Endothelial cell of umbilical vein (primary cell): ENCODE measurements at regions not wholly inside any gene's neighbourhood (a gene's known extent, or its start where the extent isn't known, plus 50 kb on each side); places are given as distances from the start of the nearest gene placed in this dataset.

ENCODE experiments used
- BruUV-seq: library from RNA; stranded (reverse); fragments of 400-500 nt; replicated peaks from 2 replicates; lab custom pipeline; 2021; lab: Mats Ljungman, UMichigan
- CTCF ChIA-PET: fragments of 300-600, 350-600 bp; sonication (Branson Sonifier 250); formaldehyde crosslinking; loops from one replicate; lab custom pipeline; 2021; ENCODE audit warnings: antibody characterized with exemption, inconsistent platforms; lab: Charles Lee
- POLR2A ChIA-PET: fragments of 300-600, 350-600 bp; sonication (Branson Sonifier 250); formaldehyde crosslinking; loops from one replicate; lab custom pipeline; 2021; ENCODE audit warnings: antibody characterized with exemption, inconsistent platforms; lab: Charles Lee
- DNase-seq: peaks from one replicate; pipeline ENCODE4 v3.0.0-alpha.2; 2011; ENCODE audit warnings: low read depth, low spot score
- FAIRE-seq: peaks from 2 replicates; lab custom pipeline; 2011; peaks lifted over from hg19 to GRCh38; lab: Jason Lieb, UNC
- H2AFZ ChIP-seq: 2 replicates; pipeline ENCODE4 v1.6.0; 2012; ENCODE audit warnings: low read depth, low read length, control low read depth, inconsistent platforms
- H3K27ac ChIP-seq: 2 replicates; pipeline ENCODE4 v1.5.1; 2011; ENCODE audit warnings: low read depth, mild to moderate bottlenecking, control low read depth, low read length, moderate library complexity; ENCODE audit not compliant: insufficient read depth
- H3K27me3 ChIP-seq, 2 experiments: 2 replicates each; pipeline versions ENCODE4 v1.6.0 to v1.6.1; 2011; ENCODE audit warnings: low read length in 2 of 2, mixed read lengths in 1 of 2; ENCODE audit not compliant: control insufficient read depth in 2 of 2, insufficient read depth in 2 of 2
- H3K36me3 ChIP-seq, 2 experiments: 2 replicates in 1 of 2; 3 replicates in 1 of 2; pipeline ENCODE4 v1.5.1; 2011; ENCODE audit warnings: low read length in 2 of 2, mild to moderate bottlenecking in 1 of 2, moderate library complexity in 1 of 2; ENCODE audit not compliant: control insufficient read depth in 2 of 2, insufficient read depth in 2 of 2; ENCODE audit errors: extremely low read depth in 1 of 2
- H3K4me1 ChIP-seq: 3 replicates; pipeline ENCODE4 v1.5.1; 2011; ENCODE audit warnings: mild to moderate bottlenecking, low read length; ENCODE audit not compliant: control insufficient read depth, insufficient read depth; ENCODE audit errors: extremely low read depth
- H3K4me2 ChIP-seq: 2 replicates; pipeline ENCODE4 v1.6.1; 2011; ENCODE audit warnings: low read length, control low read depth, mixed read lengths; ENCODE audit not compliant: insufficient read depth
- H3K4me3 ChIP-seq, 3 experiments: fragments of 200-600 bp in 1 of 3; sonication (generic), shearing (Covaris generic) in 1 of 3; replicated peaks in 1 of 3; 2 replicates each; pipeline ENCODE4 v1.5.1; 2011 to 2016; ENCODE audit warnings: control low read depth in 3 of 3, low read length in 3 of 3, mild to moderate bottlenecking in 2 of 3, inconsistent platforms in 1 of 3, low read depth in 1 of 3, moderate library complexity in 1 of 3; ENCODE audit not compliant: insufficient read depth in 1 of 3
- H3K79me2 ChIP-seq: 2 replicates; pipeline ENCODE4 v1.6.0; 2012; ENCODE audit warnings: low read length, inconsistent platforms; ENCODE audit not compliant: control insufficient read depth, insufficient read depth
- H3K9ac ChIP-seq: replicated peaks from 2 replicates; pipeline ENCODE3; 2011; ENCODE audit warnings: low read length, control low read depth; ENCODE audit not compliant: insufficient read depth; ENCODE audit errors: extremely low read depth
- H3K9me1 ChIP-seq: replicated peaks from 3 replicates; pipeline ENCODE4 v1.6.0; 2011; ENCODE audit warnings: mild to moderate bottlenecking, low read length; ENCODE audit not compliant: control insufficient read depth, insufficient read depth; ENCODE audit errors: extremely low read depth
- H3K9me3 ChIP-seq: replicated peaks from 2 replicates; pipeline ENCODE4 v1.5.1; 2012; ENCODE audit warnings: low read length, inconsistent platforms; ENCODE audit not compliant: control insufficient read depth, insufficient read depth
- H4K20me1 ChIP-seq: replicated peaks from 2 replicates; pipeline ENCODE3; 2011; ENCODE audit warnings: mild to moderate bottlenecking, low read length; ENCODE audit not compliant: control insufficient read depth, insufficient read depth; ENCODE audit errors: extremely low read depth
- FOS ChIP-seq: IDR thresholded peaks from 2 replicates; pipeline ENCODE4 v1.6.1; 2011; ENCODE audit warnings: mild to moderate bottlenecking, low read length, moderate library complexity, borderline replicate concordance; ENCODE audit not compliant: insufficient read depth
- MAX ChIP-seq: IDR thresholded peaks from 2 replicates; pipeline ENCODE4 v1.6.1; 2011; ENCODE audit not compliant: insufficient read depth, insufficient read length
- MYC ChIP-seq: IDR thresholded peaks from one replicate; pipeline ENCODE4 v1.6.1; 2011; ENCODE audit warnings: mild to moderate bottlenecking, low read depth, low read length
- POLR2A ChIP-seq: IDR thresholded peaks from 2 replicates; pipeline ENCODE4 v1.6.1; 2012; ENCODE audit warnings: low read depth, mild to moderate bottlenecking, control low read depth, low read length
- POLR2AphosphoS5 ChIP-seq: IDR thresholded peaks from 2 replicates; pipeline ENCODE4 v1.6.1; 2012; ENCODE audit warnings: low read depth, mild to moderate bottlenecking, control low read depth, low read length, moderate library complexity; ENCODE audit not compliant: insufficient read depth
- dilution Hi-C: fragments of 300-500 bp; cut with MboI; formaldehyde crosslinking; loops from one replicate; pipeline ENCODE4 v1.15.0; 2019; ENCODE audit warnings: low sequenced_read_pairs; ENCODE audit not compliant: extremely low pct_ligation_motif_present
- intact Hi-C: fragments of 100-400 bp; cut with micrococcal nuclease; formaldehyde crosslinking; loops from one replicate; pipeline ENCODE4 v1.10.0; 2022
- TF ChIP-seq, protein P1 (sequence below), 2 donors: IDR thresholded peaks; 1 replicate in 1 of 2; 2 replicates in 1 of 2; pipeline ENCODE4 v1.5.1; 2011; ENCODE audit warnings: low read length in 2 of 2, mild to moderate bottlenecking in 2 of 2, moderate library complexity in 2 of 2, control low read depth in 1 of 2, inconsistent platforms in 1 of 2, low read depth in 1 of 2; ENCODE audit not compliant: insufficient read depth in 1 of 2; ENCODE audit errors: extremely low read depth in 1 of 2

DNA sequence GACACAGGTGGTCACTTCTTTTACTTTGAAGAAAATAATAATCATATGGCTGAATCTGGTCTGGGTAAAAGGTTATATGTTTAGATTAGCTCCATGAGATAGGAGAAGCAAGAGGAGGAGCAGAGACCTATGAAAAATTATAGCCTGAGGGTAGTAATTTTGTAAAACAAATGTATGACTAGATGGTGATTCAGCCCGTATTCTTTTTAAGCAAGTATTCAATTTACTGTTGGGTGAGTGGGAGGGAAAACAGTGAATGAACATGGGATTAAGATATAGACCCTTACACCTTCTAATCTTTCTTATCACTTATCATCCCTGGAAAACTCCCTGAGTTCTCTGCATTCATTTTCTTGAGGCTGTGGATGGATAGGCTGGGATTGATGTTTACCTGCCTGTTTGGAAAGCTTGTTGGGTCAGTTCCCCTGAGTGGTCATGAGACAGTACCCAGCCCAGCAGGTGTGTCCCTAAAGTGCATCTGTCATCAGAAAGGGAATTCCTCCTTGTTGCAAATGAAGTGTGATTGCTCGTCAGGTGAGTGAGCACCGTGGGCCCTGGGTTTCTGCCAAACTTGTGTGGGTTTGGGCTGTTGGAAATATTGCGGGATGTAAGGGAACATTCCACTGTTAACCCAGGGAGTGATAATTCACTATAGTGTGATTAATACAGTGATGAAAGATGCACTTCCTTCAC lies 101.2 kb upstream of the GDNF start:
- no TSS peak for BruUV-seq
- Histone ChIP-seq H3K9me3 (no peaks in the 10 kb centered on the region), H4K20me1 (no peaks in the 10 kb centered on the region), H3K27ac (no peak overlapping the region), H3K36me3 (no peaks in the 10 kb centered on the region), H3K4me3 (no peak overlapping the region), H3K4me2 (no peak overlapping the region), H3K4me1 (no peaks in the 10 kb centered on the region), H2AFZ (no peak overlapping the region), H3K79me2 (no peaks in the 10 kb centered on the region), H3K9ac (no peak overlapping the region), H3K9me1 (no peaks in the 10 kb centered on the region), H3K27me3 (no peaks in the 10 kb centered on the region)
- intact Hi-C loops (no loop called here), dilution Hi-C loops (no loop called here)
- TF ChIP-seq POLR2A (no peak), MAX (no peak), FOS (no peak), MYC (no peak), POLR2AphosphoS5 (no peak)
- TF ChIP-seq, protein P1, sequence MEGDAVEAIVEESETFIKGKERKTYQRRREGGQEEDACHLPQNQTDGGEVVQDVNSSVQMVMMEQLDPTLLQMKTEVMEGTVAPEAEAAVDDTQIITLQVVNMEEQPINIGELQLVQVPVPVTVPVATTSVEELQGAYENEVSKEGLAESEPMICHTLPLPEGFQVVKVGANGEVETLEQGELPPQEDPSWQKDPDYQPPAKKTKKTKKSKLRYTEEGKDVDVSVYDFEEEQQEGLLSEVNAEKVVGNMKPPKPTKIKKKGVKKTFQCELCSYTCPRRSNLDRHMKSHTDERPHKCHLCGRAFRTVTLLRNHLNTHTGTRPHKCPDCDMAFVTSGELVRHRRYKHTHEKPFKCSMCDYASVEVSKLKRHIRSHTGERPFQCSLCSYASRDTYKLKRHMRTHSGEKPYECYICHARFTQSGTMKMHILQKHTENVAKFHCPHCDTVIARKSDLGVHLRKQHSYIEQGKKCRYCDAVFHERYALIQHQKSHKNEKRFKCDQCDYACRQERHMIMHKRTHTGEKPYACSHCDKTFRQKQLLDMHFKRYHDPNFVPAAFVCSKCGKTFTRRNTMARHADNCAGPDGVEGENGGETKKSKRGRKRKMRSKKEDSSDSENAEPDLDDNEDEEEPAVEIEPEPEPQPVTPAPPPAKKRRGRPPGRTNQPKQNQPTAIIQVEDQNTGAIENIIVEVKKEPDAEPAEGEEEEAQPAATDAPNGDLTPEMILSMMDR (IDR thresholded peaks at IDR 0.05; ENCODE audit: extremely low read depth in 1 of 2, insufficient read depth in 1 of 2, low read depth in 1 of 2, low read length in 2 of 2) = no peak
- DNase-seq (no peak), FAIRE-seq (no peak)
- CTCF ChIA-PET = interaction anchor here (1.4 kb wide), 1 partner anchor 9 kb away, joined by 4 read pairs; no protein-coding TSS in a partner anchor
- POLR2A ChIA-PET = no interaction called here
